Epidermal melanocyte (primary cell): ENCODE measurements at regions not wholly inside any gene's neighbourhood (a gene's known extent, or its start where the extent isn't known, plus 50 kb on each side); places are given as distances from the start of the nearest gene placed in this dataset.

Experiments used
- DNase-seq: peaks from one replicate; pipeline ENCODE4 v3.0.0; 2011; ENCODE audit warnings: low spot score; ENCODE audit not compliant: insufficient read length

DNA sequence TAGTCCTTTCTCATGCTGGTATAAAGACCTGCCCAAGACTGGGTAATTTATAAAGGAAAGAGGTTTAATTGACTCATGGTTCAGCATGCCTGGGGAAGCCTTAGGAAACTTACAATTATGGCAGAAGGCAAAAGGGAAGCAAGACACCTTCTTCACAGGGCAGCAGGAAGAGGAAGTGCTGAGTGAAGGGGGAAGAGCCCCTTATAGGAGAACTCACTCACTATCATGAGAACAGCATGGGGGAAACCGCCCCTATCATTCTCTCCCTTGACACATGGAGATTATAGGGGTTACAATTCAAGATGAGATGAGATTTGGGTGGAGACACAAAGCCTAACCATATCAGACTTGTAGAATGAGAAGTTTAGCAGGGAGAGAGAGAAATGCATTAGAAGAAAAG, 373.3 kb upstream of the DIAPH2 start:
- no peak for DNase-seq

GRCh38 chrX:96314985-96315384, 369.7 kb upstream of the DIAPH2 start:
- no peak for DNase-seq

- no peak for DNase-seq
Observed at GRCh38 chrX:96361844-96362243, 322.8 kb upstream of the DIAPH2 start.

DNA sequence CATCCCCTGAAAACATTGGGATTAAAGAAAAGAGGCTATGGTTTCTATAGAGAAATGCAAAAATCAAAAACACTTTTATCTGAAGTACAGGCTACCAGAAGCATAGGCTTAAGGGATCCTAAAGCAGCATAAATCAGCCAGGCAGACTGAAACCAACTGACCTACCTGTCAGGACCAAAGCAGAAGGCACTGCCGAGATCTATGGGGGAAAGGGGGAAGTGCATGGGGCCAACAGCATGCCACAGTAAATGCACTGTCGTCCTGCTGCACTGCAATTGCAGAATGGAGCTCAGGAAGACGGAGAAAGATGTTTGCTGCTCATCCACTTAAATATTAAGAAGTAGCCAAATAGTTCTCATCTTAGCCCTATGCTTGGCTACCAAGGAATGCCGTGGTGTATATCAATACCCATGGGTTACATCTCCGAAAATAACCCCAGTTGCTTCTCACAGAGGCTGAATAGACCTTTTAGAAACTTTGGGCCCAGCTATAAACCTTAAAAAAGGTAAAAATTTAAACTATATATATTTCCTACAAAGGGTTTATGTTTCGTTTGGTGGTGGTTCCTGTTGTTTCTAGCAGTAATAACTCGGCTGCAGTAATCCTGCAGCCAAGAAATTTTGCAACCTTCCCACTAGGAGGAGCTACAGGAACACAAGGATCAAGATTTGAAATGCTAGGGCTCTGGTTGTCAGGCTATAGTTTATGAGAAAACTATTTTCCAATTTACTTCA, 312.2 kb upstream of the DIAPH2 start:
- DNase-seq = no peak

- DNase-seq = no peak
Observed at GRCh38 chrX:96373047-96373355, 311.6 kb upstream of the DIAPH2 start.

- no peak for DNase-seq
Observed at GRCh38 chrX:96376266-96376665, 308.4 kb upstream of the DIAPH2 start.

GRCh38 chrX:96379951-96380350, 304.7 kb upstream of the DIAPH2 start:
- no peak for DNase-seq

DNA sequence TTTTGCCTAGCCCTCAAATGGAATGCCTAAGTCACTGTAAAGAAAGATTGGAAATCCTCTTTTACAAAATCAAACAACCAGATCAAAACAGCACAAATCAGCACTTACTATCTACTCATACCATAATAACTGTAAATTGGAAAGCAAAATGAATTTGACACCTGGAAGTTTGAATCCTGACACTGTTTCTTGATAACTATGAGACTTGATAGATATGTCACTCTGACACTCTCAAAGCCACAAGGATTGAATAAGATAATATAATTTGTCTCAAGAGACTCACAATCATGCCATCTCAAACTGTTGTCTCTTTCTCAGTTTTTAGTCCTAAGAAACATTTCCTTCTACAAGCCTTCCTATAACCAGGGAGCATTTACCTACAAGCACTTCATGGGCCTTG, 302.6 kb upstream of the DIAPH2 start:
- DNase-seq = no peak

DNA sequence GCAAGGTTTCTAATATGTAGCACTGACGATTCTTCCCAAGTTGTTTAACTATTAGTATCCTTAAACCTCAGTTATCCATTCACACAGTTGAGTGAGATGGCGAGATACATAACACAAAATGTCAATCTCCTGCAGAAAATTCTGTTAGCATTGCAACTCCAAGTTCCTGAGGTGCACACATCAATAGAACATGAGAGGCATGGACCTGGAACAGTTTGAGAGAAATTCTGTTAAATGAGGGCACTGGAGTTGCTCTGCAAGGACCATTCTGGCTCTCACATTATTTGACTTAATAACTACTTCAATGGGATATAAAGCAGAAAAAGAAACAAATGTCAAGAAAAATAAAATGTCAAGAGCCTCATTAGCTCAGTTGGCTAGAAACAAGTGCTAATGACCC, 301.2 kb upstream of the DIAPH2 start:
- no peak for DNase-seq

GRCh38 chrX:96386325-96386724, 298.3 kb upstream of the DIAPH2 start:
- DNase-seq = no peak

DNA sequence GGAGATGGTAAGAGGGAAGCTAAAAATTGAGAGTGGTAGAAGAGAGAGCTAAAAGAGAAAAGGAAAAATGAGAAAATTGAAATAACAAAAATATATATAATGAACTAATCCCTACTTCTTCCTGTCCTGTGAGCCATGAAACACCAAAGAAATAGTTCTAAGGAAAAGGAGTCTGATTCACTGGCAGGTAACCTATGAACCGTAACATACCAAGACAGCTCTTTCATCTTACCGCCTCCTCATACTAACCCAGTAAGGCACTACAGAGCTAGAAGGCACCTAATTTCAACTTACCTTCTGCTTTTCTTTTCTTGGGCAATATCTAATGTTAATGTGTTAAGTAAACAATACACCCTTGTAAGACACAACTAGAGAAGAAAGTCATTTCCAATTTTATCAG, 297.7 kb upstream of the DIAPH2 start:
- DNase-seq = no peak

DNA sequence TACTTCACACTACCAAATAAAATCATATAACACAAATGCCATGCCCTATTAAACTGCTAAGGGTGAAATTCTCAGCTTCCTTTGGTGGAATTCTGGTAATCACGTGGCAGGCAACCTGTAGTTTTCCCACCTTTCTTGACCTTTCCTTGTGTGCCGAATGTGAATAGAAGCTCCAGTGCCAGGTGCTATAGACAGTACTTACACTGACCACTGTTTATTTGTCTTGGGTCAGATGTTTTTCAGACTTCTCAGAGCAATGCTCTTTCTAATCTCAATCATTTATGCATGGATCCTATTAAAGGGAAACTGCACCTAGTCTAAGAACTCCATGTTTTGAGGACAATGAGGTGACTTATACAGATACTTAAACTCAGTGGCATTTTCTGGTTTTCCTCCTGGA, 296.8 kb upstream of the DIAPH2 start:
- no peak for DNase-seq

DNA sequence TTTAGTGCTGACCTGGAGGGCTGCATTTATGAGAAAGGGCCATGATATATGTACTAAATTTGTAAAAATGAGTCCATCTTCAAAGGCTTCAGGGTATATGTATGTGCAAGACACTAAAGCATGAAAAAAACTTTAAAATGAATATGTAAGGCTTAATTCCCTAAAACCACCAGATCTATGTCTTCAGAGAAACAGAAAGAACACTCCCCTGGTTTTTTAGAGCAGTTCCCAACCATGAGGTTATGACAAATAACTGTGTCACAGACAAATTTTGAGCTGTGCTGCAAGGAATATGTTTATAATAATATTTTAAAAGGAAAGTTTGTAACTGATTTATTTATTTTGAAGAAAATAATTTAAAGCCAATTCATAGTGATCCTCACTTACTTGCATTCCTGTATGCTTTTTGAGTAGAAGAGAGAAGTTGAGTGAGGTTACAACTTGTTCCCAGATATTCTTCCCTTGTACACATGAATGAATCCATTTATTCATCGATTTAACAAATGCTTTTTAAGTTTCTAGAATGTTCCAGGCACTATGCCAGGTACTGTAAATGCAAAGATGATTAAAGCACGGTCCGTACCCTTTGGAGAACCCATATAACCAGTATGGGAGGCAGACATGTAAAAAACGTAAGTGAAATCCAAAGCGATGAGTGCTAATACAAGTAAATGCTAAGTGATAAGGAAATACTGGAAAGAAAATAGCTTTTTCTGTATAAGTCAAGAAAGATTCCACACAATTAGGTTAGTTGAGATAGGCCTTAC, 295.2 kb upstream of the DIAPH2 start:
- DNase-seq = no peak

GRCh38 chrX:96394598-96394997, 290.0 kb upstream of the DIAPH2 start:
- DNase-seq = no peak

DNA sequence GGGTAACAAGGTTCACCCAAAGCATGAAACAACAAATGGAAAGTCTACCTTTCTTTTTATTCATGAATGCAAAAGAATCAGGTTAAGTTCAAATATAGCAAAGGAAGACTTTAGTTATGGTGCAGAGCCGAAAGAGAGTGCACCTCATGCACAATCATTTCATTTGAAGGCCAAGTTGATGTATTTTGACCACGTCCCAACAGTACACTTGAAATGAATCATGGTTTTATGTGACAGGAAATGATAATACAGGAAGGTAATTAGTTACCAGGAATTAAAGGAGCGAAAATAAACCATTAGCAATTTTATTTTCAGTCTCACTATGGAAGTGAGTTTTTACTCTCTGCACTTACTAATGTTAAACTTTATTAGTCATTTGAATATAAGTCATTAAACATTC, 281.2 kb upstream of the DIAPH2 start:
- DNase-seq = no peak

DNA sequence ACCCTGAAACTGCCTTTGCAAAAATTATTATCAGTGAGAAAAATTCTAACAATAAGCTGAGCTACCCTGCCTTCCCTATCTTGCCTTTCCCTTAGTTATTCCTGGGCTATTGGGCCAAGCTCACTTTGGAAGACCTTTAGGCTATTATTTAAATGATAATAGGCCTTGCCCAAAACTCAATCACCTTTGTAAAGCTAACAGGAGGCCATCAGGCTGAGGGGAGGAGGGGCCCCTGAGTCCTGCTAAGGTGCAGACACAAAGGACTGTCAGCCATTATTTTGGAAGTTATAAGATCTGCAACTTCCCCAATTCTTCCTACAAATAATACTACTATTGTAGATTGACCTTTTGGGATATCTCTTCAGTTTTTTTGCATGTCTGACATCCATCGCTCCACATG, 278.8 kb upstream of the DIAPH2 start:
- no peak for DNase-seq

GRCh38 chrX:96407072-96407471, 277.6 kb upstream of the DIAPH2 start:
- no peak for DNase-seq

DNA sequence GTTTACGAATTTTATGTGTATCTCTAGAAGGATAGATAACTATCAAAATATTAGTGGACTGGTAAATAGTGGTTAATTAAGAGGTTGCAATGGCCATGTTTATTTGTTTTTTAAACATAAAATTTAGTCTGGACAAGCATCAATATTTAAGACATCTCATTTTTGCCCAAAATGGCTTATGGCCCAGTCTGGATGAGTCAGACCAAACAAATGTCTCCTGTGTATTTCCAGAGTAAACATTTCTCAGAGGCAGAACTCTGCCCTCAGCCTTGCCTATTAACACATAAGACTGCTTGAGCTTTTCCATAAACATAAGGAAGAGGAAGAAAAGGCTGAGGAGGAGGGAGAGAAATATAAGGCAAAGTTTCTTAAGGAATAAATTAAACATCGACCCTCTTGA, 277.1 kb upstream of the DIAPH2 start:
- no peak for DNase-seq

GRCh38 chrX:96407981-96408380, 276.7 kb upstream of the DIAPH2 start:
- DNase-seq = no peak

GRCh38 chrX:96410927-96411326, 273.7 kb upstream of the DIAPH2 start:
- no peak for DNase-seq

DNA sequence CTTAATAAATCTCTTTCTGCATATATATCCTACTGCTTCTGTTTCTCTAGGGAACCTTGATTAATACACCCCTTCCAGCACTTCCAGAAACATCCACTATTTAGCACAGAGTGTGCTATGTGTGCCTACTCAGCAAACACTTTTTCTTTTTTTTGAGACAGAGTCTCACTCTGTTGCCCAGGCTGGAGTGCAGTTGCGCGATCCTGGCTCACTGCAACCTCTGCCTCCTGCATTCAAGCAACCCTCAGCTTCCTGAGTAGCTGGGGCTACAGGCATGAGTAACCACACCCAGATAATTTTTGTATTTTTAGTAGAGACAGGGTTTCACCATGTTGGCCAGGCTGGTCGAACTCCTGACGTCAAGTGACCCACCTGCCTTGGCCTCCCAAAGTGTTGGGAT, 266.9 kb upstream of the DIAPH2 start:
- no peak for DNase-seq

DNA sequence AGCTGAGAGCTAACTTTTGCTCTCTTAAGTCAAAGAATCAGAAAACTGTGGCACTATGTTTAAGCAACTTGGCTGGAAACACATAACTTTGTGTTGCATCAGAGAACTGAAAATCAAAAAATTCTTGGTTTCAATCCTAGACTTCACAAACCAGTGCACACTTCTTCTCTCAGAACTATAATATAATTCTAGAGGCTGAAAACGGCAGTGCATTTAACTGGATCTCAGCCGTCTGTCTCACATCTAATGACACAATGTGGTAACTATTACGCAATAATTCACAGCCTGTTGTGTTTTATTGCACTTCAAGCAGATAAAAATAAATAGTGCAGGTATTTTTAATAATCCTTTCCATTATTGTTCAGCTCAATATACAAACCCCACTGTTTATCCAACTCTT, 260.6 kb upstream of the DIAPH2 start:
- DNase-seq = no peak

- DNase-seq = no peak
Observed at GRCh38 chrX:96425200-96425599, 259.4 kb upstream of the DIAPH2 start.
